Kidney capillary endothelial cell (primary cell): ENCODE measurements at regions not wholly inside any gene's neighbourhood (a gene's known extent, or its start where the extent isn't known, plus 50 kb on each side); places are given as distances from the start of the nearest gene placed in this dataset.
"Not testable (repeated sequence)": the region's sequence is repeated elsewhere in the genome, so short reads cannot be mapped to it uniquely, and the experiment has no call there.

Experiments used
- DNase-seq: peaks from one replicate; pipeline ENCODE4 v3.0.0-alpha.2; 2018; ENCODE audit warnings: low spot score

DNA sequence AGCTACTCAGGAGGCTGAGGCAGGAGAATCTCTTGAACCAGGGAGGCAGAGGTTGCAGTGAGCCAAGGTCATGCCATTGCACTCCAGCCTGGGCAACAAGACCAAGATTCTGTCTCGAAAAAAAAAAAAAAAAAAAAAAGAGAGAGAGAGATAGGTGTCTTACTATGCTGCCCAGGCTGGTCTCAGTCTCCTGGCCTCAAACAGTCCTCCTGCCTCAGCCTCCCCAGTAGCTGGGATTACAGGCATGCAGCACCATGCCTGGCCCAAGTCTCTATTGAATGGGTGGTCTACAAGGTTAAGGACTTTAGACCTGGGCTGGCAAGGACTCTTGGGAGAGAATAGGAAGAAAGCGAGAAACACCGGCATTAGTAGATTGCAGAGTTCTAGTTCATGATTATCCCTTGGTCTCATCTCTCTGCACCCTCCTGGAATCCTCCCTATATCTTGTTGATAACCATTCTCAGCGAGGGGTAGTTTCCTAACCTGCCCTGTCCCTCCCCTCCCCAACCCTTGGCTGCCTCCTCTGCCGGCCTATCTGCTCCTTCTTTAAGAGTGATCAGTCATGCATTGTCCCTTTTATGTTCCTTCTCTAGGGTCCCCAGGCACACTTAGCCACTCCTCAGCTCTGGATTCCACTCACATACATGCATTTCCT, 128.1 kb upstream of the MAP1LC3B2 start:
- no peak for DNase-seq

- no peak for DNase-seq
Observed at GRCh38 chr12:116431677-116432300, 127.4 kb upstream of the MAP1LC3B2 start.

- no peak for DNase-seq
Observed at GRCh38 chr12:116432314-116432750, 126.8 kb upstream of the MAP1LC3B2 start.

GRCh38 chr12:116433249-116433648, 125.9 kb upstream of the MAP1LC3B2 start:
- DNase-seq = no peak

DNA sequence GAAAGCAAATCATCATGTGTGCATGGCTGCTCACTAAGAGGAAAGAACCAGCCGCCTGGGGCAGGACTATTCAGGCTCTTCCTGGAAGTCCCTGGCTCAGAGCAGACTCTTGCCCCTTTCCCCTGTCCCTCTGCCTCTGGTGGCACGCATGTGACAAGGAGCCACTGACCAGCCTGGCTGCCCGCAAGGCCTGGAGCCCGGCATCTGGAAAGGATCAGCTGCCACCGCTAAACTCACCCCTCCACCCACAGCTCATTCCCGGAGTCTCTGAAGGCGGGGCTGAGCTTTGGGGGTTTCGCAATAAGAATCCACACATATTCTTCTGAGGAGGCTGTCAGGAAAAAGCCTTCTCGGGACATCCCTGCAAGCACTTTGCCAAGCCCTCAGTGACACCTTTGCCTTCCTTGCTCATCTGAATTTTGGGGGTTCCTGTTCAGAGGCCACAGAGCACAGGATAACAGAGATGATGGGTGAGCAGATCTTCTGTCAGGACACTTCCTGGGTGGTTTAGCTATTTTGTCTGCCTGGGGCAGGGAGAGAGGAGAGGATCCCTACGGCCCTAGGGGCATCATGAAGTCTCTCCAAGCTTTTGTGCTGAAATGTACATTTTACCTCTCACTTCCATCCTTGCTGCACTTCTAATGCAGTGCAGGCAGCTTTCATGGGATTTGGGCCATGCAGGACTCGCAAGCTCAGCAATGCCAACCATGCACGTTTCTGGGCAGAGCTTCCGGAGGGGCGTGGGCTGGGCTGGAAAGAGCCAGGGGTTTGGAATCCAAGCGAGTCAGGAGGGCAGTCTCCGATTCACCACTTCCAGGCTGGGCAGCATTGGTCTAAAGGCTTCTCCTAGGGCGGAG, 124.8 kb upstream of the MAP1LC3B2 start:
- DNase-seq = no peak

DNA sequence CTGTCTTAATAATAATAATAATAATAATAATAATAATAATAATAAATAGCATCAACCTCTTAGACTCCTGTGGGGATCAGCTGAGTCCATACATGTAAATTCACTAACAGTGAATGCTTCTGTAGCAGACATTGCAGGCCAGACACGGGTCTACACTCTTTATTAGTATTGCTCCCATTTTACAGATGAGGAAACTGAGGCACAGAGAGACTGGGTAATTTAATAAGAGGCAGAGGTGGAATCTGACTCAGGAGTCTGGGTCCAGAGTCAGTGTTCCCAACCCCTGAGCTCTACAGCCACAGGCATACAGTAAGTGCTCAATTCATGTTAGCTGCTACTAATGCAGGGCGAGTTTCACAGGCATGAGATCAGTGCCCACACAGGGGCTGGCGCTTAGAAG, 123.2 kb upstream of the MAP1LC3B2 start:
- no peak for DNase-seq

- no peak for DNase-seq
Observed at GRCh38 chr12:116436561-116437249, 122.5 kb upstream of the MAP1LC3B2 start.

GRCh38 chr12:116441292-116441691, 117.9 kb upstream of the MAP1LC3B2 start:
- DNase-seq = no peak

DNA sequence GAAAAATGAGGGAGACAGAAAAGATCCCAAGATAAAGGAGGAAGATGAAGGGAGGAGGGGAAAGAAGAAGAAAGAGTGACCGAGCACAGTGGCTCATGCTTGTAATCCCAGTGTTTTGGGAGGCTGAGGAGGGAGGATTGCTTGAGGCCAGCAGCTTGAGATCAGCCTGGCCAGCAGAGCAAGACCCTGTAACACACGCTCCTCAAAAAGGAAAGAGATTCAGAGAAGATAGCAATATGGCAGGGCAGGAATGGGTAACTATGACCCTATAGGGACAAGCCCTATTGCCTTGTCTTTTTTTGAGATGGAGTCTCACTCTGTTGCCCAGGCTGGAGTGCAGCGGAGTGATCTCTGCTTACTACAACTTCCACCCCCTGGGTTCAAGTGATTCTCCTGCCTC, 116.9 kb upstream of the MAP1LC3B2 start:
- DNase-seq = no peak

GRCh38 chr12:116442946-116443345, 116.2 kb upstream of the MAP1LC3B2 start:
- no peak for DNase-seq

DNA sequence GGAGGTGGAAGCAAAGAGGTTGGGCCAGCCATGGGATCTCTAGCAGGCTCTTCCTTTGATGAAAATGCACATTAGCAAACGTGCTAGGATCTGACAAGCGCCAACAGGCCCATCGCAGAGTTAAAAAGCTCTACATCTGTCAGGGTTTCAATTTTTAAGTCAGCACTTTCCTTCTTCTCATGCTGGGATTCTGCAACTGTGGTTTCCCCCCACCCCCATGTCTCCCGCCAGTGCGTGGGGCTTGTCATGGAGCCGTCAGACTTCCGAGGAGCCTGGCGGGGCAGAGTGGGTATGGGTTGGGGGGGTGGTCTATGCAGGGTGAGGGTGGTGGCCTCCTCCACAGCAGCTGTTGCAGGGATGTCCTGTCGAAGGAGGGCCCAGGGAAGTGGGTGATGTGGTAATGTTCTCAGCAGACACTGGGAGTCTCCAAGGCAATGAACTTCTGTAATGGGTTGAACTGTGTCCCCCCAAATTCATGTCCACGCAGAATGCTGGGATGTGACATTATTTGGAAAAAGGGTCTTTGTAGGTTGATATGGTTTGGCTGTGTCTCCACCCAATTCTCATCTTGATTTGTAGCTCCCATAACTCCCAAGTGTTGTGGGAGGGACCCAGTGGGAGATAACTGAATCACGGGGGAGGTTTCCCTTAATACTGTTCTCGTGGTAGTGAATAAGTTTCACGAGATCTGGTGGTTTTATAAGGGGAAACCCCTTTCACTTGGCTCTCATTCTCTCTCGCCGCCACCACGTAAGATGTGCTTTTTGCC, 115.2 kb upstream of the MAP1LC3B2 start:
- DNase-seq = no peak

DNA sequence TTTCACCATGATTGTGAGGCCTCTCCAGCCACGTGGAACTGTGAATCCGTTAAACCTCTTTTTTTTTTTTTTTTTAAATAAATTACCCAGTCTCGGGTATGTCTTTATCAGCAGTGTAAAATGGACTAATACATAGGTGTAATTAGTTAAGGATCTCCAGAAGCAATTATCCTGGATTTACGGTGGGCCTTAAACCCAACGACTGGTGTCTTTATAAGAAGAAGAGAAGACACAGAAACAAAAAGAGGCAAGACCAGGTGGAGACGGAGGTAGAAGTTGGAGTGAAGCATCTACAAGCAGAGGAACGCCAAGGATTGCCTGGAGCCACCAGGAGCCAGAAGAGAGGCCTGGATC, 114.6 kb upstream of the MAP1LC3B2 start:
- DNase-seq = no peak

GRCh38 chr12:116448165-116448739, 110.9 kb upstream of the MAP1LC3B2 start:
- no peak for DNase-seq

GRCh38 chr12:116450406-116450910, 108.7 kb upstream of the MAP1LC3B2 start:
- no peak for DNase-seq

- DNase-seq = not testable (repeated sequence)
Observed at GRCh38 chr12:116452975-116453374, 106.2 kb upstream of the MAP1LC3B2 start.

- no peak for DNase-seq
Observed at GRCh38 chr12:116453631-116454030, 105.5 kb upstream of the MAP1LC3B2 start.

GRCh38 chr12:116454076-116454475, 105.1 kb upstream of the MAP1LC3B2 start:
- no peak for DNase-seq

DNA sequence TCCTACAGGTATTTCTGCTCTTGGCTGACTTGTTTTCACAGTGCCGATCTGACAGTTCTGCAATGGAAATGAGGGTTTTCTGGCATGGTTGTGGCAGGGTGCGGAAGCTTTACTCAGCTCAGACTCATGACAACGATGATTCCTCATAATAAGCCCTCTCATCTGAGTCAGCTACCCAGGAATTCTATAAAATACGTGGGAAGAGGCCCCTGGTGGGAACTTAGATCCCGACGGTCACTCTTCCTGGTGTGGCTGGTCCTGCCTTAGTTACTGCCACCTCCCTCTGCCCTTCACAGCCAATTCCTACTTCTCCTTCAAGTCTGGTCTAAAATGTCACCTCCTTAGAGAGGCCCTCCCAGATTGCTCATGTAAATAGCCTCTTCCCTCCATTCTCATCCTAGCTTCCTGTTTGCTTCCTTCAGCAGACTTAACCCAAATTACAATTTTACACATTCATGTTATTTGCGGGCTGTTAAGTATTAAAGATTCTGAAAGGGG, 104.2 kb upstream of the MAP1LC3B2 start:
- DNase-seq = peak; percentile 71

DNA sequence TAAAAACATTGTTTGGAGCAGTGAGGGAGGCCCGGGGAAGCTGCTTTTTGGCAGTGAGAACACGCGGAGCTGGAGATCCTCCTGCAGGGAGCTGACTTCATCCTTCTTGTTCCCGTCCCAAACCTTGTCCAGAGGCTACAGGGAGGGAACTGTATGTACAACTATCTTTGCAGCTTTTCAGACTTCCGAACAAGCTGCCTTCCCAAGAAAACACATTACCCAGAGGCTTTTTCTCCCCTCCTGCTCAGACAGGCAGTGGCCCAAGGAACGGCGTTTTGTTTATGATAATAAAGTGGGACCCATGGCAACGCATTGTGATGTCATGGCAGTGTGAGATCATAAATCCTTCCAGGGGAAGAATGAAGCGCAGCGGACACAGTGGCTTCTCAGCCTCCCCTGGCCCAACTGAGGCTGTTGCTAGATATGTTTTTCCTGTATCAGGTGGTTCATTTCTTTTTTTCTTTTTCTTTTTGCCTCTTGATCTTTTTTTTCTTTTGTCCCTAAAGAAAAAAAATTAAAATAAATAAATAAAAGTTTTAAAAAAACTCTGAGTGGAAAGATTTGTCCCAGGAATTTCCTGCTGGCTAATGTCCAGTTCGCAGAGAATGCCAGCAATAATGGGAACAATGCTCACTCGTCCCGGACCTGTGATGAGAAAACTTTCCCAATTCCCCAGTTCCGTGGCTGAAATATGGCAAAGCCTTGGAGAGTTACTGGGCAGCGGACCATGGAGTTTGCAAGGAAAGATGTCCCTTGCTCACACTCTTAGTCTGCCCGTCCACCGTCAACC, 103.4 kb upstream of the MAP1LC3B2 start:
- peak; percentile 83 for DNase-seq
